NB4 (cell line): ENCODE measurements at regions not wholly inside any gene's neighbourhood (a gene's known extent, or its start where the extent isn't known, plus 50 kb on each side); places are given as distances from the start of the nearest gene placed in this dataset.

ENCODE experiments used
- DNase-seq: peaks from one replicate; pipeline ENCODE4 v3.0.0; 2010; ENCODE audit warnings: low read depth
- H3K4me3 ChIP-seq: one replicate; pipeline ENCODE4 v1.5.1; 2011; ENCODE audit warnings: mild to moderate bottlenecking, low read depth, low read length, moderate library complexity
- CTCF ChIP-seq: IDR thresholded peaks from one replicate; pipeline ENCODE4 v1.5.1; 2012; ENCODE audit warnings: low read depth, low read length
- MYC ChIP-seq: IDR thresholded peaks from 2 replicates; pipeline ENCODE4 v1.6.1; 2011; ENCODE audit warnings: low read depth, low read length
- POLR2A ChIP-seq: IDR thresholded peaks from 2 replicates; pipeline ENCODE4 v1.6.1; 2011; ENCODE audit warnings: mild to moderate bottlenecking; ENCODE audit not compliant: insufficient read length; ENCODE audit errors: extremely low read depth
- TF ChIP-seq, protein P1 (sequence below): IDR thresholded peaks from 2 replicates; pipeline ENCODE4 v1.6.1; 2011; ENCODE audit warnings: low read depth, low read length

DNA sequence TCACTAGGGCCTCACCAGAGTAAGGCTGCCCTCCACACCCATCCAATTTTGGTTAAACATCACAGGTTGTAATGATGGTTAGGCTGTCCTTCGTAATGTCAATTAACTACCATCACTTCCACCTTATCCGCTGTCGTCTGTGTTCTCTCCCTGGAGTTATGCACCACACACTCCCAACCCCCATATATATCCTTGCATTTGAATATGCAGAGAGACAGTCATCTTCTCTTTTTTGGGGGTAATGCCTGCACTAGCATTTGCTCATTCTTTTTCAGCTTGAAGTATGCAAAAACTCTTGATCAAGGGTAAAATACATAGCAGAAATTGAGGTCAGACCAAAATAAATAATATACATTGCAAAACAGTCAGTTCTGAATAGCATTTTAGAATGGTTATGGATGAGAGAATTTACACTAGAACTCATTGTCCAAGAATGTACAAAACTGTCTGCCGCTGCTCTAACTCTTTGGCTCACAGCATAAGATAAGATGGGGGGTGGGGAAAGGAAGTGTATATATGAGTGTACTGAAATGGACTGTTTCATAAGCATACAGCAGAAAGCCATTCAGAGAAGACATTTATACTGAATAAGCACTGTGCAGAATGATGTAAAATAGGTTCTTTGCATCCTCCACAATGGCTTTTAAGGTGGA, 397.8 kb upstream of the CHST9 start:
- no peak for TF ChIP-seq POLR2A
- no peak for TF ChIP-seq CTCF
- TF ChIP-seq, protein P1, sequence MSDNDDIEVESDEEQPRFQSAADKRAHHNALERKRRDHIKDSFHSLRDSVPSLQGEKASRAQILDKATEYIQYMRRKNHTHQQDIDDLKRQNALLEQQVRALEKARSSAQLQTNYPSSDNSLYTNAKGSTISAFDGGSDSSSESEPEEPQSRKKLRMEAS: no peak
- TF ChIP-seq MYC: no peak
- DNase-seq: no peak
- H3K4me3 ChIP-seq: no peak overlapping the region

- TF ChIP-seq, protein P1: no peak
- no peak for TF ChIP-seq POLR2A
- TF ChIP-seq MYC: no peak
- no peak for TF ChIP-seq CTCF
- no peak for DNase-seq
- H3K4me3 ChIP-seq: no peak overlapping the region
Observed at GRCh38 chr18:27581296-27581904, 396.3 kb upstream of the CHST9 start.

- DNase-seq: no peak
- no peak for TF ChIP-seq MYC
- TF ChIP-seq CTCF: no peak
- TF ChIP-seq, protein P1: no peak
- no peak for TF ChIP-seq POLR2A
- no peak overlapping the region for H3K4me3 ChIP-seq
Observed at GRCh38 chr18:27579364-27579763, 394.3 kb upstream of the CHST9 start.

GRCh38 chr18:27577752-27578151, 392.6 kb upstream of the CHST9 start:
- no peak for TF ChIP-seq CTCF

DNA sequence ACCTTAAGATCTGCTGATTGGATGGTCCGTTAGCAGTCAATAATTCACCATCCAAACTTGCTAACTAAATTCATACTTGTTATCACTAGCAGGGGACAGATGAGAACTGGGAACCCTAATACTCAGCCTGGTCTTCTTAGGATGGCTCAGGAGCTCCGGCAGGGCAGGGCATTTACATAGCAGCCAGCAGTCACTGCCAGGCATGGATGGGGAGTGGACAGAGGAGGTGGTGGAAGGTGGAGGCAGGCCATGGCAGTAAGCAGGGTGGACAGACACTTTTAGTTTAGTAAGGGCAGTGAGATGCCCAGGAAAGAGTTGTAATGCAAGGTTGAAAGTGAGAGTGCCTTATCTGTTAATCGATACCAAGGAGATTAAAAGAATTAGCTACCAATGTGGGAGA, 392.2 kb upstream of the CHST9 start:
- no peak for TF ChIP-seq POLR2A
- no peak for TF ChIP-seq MYC
- no peak for TF ChIP-seq CTCF
- TF ChIP-seq, protein P1: no peak
- no peak for DNase-seq
- H3K4me3 ChIP-seq: no peak overlapping the region

More at GRCh38 chr18:27577752-27578151, 392.6 kb upstream of the CHST9 start:
- H3K4me3 ChIP-seq: no peak overlapping the region
- no peak for DNase-seq

GRCh38 chr18:27567434-27567833, 382.3 kb upstream of the CHST9 start:
- DNase-seq: no peak
- TF ChIP-seq MYC (no peak), POLR2A (no peak), CTCF (no peak)
- TF ChIP-seq, protein P1: no peak
- H3K4me3 ChIP-seq: no peak overlapping the region
